Parathyroid adenoma (tissue), 2 donors: ENCODE measurements at regions not wholly inside any gene's neighbourhood (a gene's known extent, or its start where the extent isn't known, plus 50 kb on each side); places are given as distances from the start of the nearest gene placed in this dataset.

Experiments used
- H2AFZ ChIP-seq: fragments of 300-600 bp; sonication (generic); one replicate; pipeline ENCODE4 v1.7.0; 2017; ENCODE audit warnings: antibody characterized with exemption, mild to moderate bottlenecking
- H3K27ac ChIP-seq: fragments of 300-600 bp; sonication (generic); one replicate; pipeline ENCODE4 v1.7.0; 2017
- H3K27me3 ChIP-seq: fragments of 300-600 bp; sonication (generic); one replicate; pipeline ENCODE4 v1.7.0; 2017; ENCODE audit warnings: low read length; ENCODE audit not compliant: control insufficient read depth, insufficient read depth
- H3K36me3 ChIP-seq: fragments of 300-600 bp; sonication (generic); one replicate; pipeline ENCODE4 v1.7.0; 2017; ENCODE audit warnings: low read length; ENCODE audit not compliant: control insufficient read depth, insufficient read depth
- H3K4me1 ChIP-seq: fragments of 300-600 bp; sonication (generic); one replicate; pipeline ENCODE4 v1.7.0; 2017; ENCODE audit warnings: control low read depth
- H3K4me2 ChIP-seq: fragments of 300-600 bp; sonication (generic); one replicate; pipeline ENCODE4 v1.7.0; 2017; ENCODE audit warnings: low read length
- H3K4me3 ChIP-seq: fragments of 300-600 bp; sonication (generic); one replicate; pipeline ENCODE4 v1.7.0; 2017; ENCODE audit warnings: low read depth, low read length
- H3K79me2 ChIP-seq: fragments of 300-600 bp; sonication (generic); one replicate; pipeline ENCODE4 v1.7.0; 2017; ENCODE audit warnings: control low read depth
- H3K9ac ChIP-seq: fragments of 300-600 bp; sonication (generic); one replicate; pipeline ENCODE4 v1.7.0; 2017; ENCODE audit warnings: mild to moderate bottlenecking
- H3K9me3 ChIP-seq: fragments of 300-600 bp; sonication (generic); one replicate; pipeline ENCODE4 v1.7.0; 2017; ENCODE audit warnings: low read length; ENCODE audit not compliant: control insufficient read depth
- CTCF ChIP-seq: fragments of 300-600 bp; sonication (generic); IDR thresholded peaks from one replicate; pipeline ENCODE4 v1.7.0; 2017; ENCODE audit warnings: antibody characterized with exemption, mild to moderate bottlenecking
- donor health status: primary hyperparathyroidism.

DNA sequence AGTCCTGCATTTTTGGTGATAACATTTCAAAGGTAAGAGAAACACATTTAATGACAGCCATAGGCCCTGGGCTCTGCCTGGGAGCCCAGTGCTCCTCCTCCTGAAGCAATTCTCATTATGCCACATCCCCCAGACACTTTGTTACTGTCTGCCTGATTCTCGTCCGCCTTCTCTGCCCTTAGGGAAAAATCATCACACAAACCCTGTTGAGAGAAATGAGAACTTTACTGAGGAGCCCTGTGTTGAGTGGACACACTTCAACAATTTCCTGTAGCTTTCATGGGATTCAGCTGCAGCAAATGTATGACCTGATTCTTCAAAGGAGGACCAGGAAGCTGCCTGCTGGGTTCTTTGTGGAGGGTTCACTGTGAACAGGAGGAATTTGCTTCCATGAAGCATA lies 566.5 kb upstream of the FRG1 start:
- H3K36me3 ChIP-seq = no peaks in the 10 kb centered on the region
- no peak overlapping the region for H3K4me2 ChIP-seq
- no peak overlapping the region for H3K9ac ChIP-seq

GRCh38 chr4:189376901-189377300 lies 563.8 kb upstream of the FRG1 start:
- Histone ChIP-seq H3K4me1 (no peaks in the 10 kb centered on the region), H3K9ac (no peak overlapping the region), H2AFZ (no peak overlapping the region), H3K9me3 (no peaks in the 10 kb centered on the region), H3K79me2 (no peaks in the 10 kb centered on the region), H3K4me2 (no peak overlapping the region), H3K36me3 (no peaks in the 10 kb centered on the region), H3K4me3 (no peak overlapping the region), H3K27ac (no peak overlapping the region), H3K27me3 (no peaks in the 10 kb centered on the region)
- no peak for TF ChIP-seq CTCF

More for the DNA sequence above, 566.5 kb upstream of the FRG1 start:
- TF ChIP-seq CTCF = no peak
- Histone ChIP-seq H3K4me1 (no peaks in the 10 kb centered on the region), H3K4me3 (no peak overlapping the region), H2AFZ (no peak overlapping the region), H3K79me2 (no peaks in the 10 kb centered on the region), H3K27ac (no peak overlapping the region), H3K9me3 (no peaks in the 10 kb centered on the region), H3K27me3 (no peaks in the 10 kb centered on the region)

DNA sequence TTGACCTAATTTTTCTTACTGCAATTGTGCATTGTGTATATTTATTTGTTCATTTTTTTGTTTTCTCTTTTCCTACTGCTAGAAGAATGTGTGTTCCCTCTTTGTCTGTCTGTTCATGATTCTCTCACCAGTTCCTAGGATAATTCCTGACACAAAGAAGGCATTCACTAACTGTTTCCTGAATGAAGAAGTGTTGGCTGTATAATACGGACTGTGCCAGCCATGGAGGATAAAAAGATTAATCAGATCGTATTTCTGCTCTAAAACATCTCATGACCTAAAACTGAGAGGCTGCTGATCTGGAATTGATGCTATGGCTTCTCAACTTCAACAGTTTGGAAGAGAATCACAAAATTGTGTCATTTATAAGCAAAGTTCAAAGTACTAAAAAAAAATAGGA lies 563.1 kb upstream of the FRG1 start:
- Histone ChIP-seq H3K27me3 (no peaks in the 10 kb centered on the region), H3K9me3 (no peaks in the 10 kb centered on the region), H3K79me2 (no peaks in the 10 kb centered on the region), H3K4me3 (no peak overlapping the region), H2AFZ (no peak overlapping the region), H3K4me1 (no peaks in the 10 kb centered on the region), H3K36me3 (no peaks in the 10 kb centered on the region), H3K27ac (no peak overlapping the region), H3K9ac (no peak overlapping the region), H3K4me2 (no peak overlapping the region)
- no peak for TF ChIP-seq CTCF

GRCh38 chr4:189385098-189385497 lies 555.6 kb upstream of the FRG1 start:
- no peak overlapping the region for H3K4me3 ChIP-seq

More at GRCh38 chr4:189385098-189385497, 555.6 kb upstream of the FRG1 start:
- Histone ChIP-seq H3K9me3 (no peaks in the 10 kb centered on the region), H3K27ac (no peak overlapping the region), H3K36me3 (no peaks in the 10 kb centered on the region), H3K9ac (no peak overlapping the region), H3K27me3 (no peaks in the 10 kb centered on the region), H3K4me2 (no peak overlapping the region), H3K4me1 (no peaks in the 10 kb centered on the region), H3K79me2 (no peaks in the 10 kb centered on the region), H2AFZ (no peak overlapping the region)
- no peak for TF ChIP-seq CTCF
